ENCODE measurements at regions not wholly inside any gene's neighbourhood (a gene's known extent, or its start where the extent isn't known, plus 50 kb on each side); places are given as distances from the start of the nearest gene placed in this dataset.

GRCh38 chr12:90129366-90130030 lies 420.9 kb upstream of the ATP2B1 start:
- Histone ChIP-seq H3K27me3 (ENCODE audit: insufficient read depth in 3 of 3, low read length in 2 of 3) (no peaks in the 10 kb centered on the region), H3K27ac (no peak overlapping the region), H3K4me3 (no peak overlapping the region), H3K36me3 (ENCODE audit: insufficient read depth in 1 of 2, low read depth in 1 of 2) (no peaks in the 10 kb centered on the region), H3K4me1 (no peaks in the 10 kb centered on the region), H3K9me3 (no peaks in the 10 kb centered on the region)
- no peak for TF ChIP-seq CTCF (IDR thresholded peaks at IDR 0.05)
- intact Hi-C loops (cut with DNase I), result no loop called here
- ATAC-seq (no peak), DNase-seq (no peak)
- WGBS, 3 donors, result 89 to 94% (median 91%) methylated on average over 4 of the region's 4 CpGs

GRCh38 chr12:90128526-90128925 lies 419.9 kb upstream of the ATP2B1 start:
- no peak for TF ChIP-seq CTCF (IDR thresholded peaks at IDR 0.05)
- Histone ChIP-seq H3K36me3 (ENCODE audit: insufficient read depth in 1 of 2, low read depth in 1 of 2) (no peaks in the 10 kb centered on the region), H3K9me3 (no peaks in the 10 kb centered on the region), H3K4me3 (no peak overlapping the region), H3K4me1 (no peaks in the 10 kb centered on the region), H3K27me3 (ENCODE audit: insufficient read depth in 3 of 3, low read length in 2 of 3) (no peaks in the 10 kb centered on the region), H3K27ac (no peak overlapping the region)
- intact Hi-C loops (cut with DNase I), result no loop called here
- WGBS, 3 donors, result 34 to 62% (median 38%) methylated on average over 4 of the region's 4 CpGs
- no peak for ATAC-seq
- no peak for DNase-seq

- Histone ChIP-seq H3K36me3 (ENCODE audit: insufficient read depth in 1 of 2, low read depth in 1 of 2) (no peaks in the 10 kb centered on the region), H3K4me1 (peaks cover 5% of the 10 kb centered on the region), H3K27me3 (ENCODE audit: insufficient read depth in 3 of 3, low read length in 2 of 3) (no peaks in the 10 kb centered on the region), H3K9me3 (peaks cover 1% of the 10 kb centered on the region), H3K27ac (no peak overlapping the region), H3K4me3 (no peak overlapping the region)
- ATAC-seq (no peak), DNase-seq (no peak)
- intact Hi-C loops (cut with DNase I), result no loop called here
- WGBS, 3 donors, result 88 to 98% (median 93%) methylated on average over 2 of the region's 2 CpGs
- TF ChIP-seq CTCF (IDR thresholded peaks at IDR 0.05), result no peak
These were observed 417.5 kb upstream of the ATP2B1 start for GRCh38 chr12:90126125-90126524.

- Histone ChIP-seq H3K27ac (no peak overlapping the region), H3K4me3 (no peak overlapping the region), H3K27me3 (ENCODE audit: insufficient read depth in 3 of 3, low read length in 2 of 3) (no peaks in the 10 kb centered on the region), H3K4me1 (peaks cover 5% of the 10 kb centered on the region), H3K9me3 (peaks cover 9% of the 10 kb centered on the region), H3K36me3 (ENCODE audit: insufficient read depth in 1 of 2, low read depth in 1 of 2) (no peaks in the 10 kb centered on the region)
- no peak for DNase-seq
- no peak for ATAC-seq
- no peak for TF ChIP-seq CTCF (IDR thresholded peaks at IDR 0.05)
- WGBS, 3 donors, result 74 to 85% (median 78%) methylated on average over 7 of the region's 7 CpGs
- intact Hi-C loops (cut with DNase I), result no loop called here
These were observed 416.3 kb upstream of the ATP2B1 start for GRCh38 chr12:90124914-90125313.

GRCh38 chr12:90124289-90124688 lies 415.7 kb upstream of the ATP2B1 start:
- DNase-seq (no peak), ATAC-seq (no peak)
- 65 to 94% (median 88%) methylated on average over 2 of the region's 2 CpGs for WGBS, 3 donors
- TF ChIP-seq CTCF (IDR thresholded peaks at IDR 0.05), result no peak
- intact Hi-C loops (cut with DNase I), result no loop called here
- Histone ChIP-seq H3K4me3 (no peak overlapping the region), H3K9me3 (peaks cover 9% of the 10 kb centered on the region), H3K36me3 (ENCODE audit: insufficient read depth in 1 of 2, low read depth in 1 of 2) (no peaks in the 10 kb centered on the region), H3K4me1 (peaks cover 5% of the 10 kb centered on the region), H3K27ac (no peak overlapping the region), H3K27me3 (ENCODE audit: insufficient read depth in 3 of 3, low read length in 2 of 3) (no peaks in the 10 kb centered on the region)

All from psoas muscle (tissue), 7 donors.